Small intestine (tissue), 7 donors: ENCODE measurements at regions not wholly inside any gene's neighbourhood (a gene's known extent, or its start where the extent isn't known, plus 50 kb on each side); places are given as distances from the start of the nearest gene placed in this dataset.

Experiments
- DNase-seq, 2 donors: peaks; one replicate each; pipeline versions ENCODE4 v3.0.0 to v3.0.0-alpha.2; 2013
- FAIRE-seq: peaks from 2 replicates; lab custom pipeline; 2012; peaks lifted over from hg19 to GRCh38; lab: Jason Lieb, UNC
- H3K27ac ChIP-seq, 3 donors: one replicate each; pipeline ENCODE4 v1.5.1; 2013; ENCODE audit warnings: low read length in 2 of 3, mild to moderate bottlenecking in 2 of 3, control low read depth in 1 of 3, inconsistent platforms in 1 of 3, low read depth in 1 of 3, moderate library complexity in 1 of 3
- H3K27me3 ChIP-seq, 3 donors: one replicate each; pipeline ENCODE4 v1.6.1; 2013; ENCODE audit warnings: low read length in 3 of 3, inconsistent platforms in 1 of 3; ENCODE audit not compliant: control insufficient read depth in 3 of 3, insufficient read depth in 3 of 3
- H3K36me3 ChIP-seq, 3 donors: one replicate each; pipeline ENCODE4 v1.6.1; 2013; ENCODE audit warnings: low read length in 3 of 3, inconsistent platforms in 1 of 3, low read depth in 1 of 3, mild to moderate bottlenecking in 1 of 3, moderate library complexity in 1 of 3; ENCODE audit not compliant: control insufficient read depth in 3 of 3, insufficient read depth in 2 of 3
- H3K4me1 ChIP-seq, 3 donors: one replicate each; pipeline ENCODE4 v1.6.1; 2013; ENCODE audit warnings: low read length in 2 of 3, inconsistent platforms in 1 of 3, low read depth in 1 of 3, mild to moderate bottlenecking in 1 of 3, moderate library complexity in 1 of 3; ENCODE audit not compliant: control insufficient read depth in 3 of 3, insufficient read depth in 2 of 3
- H3K4me3 ChIP-seq, 3 donors: one replicate each; pipeline ENCODE4 v1.5.1; 2013; ENCODE audit warnings: low read length in 3 of 3, control low read depth in 1 of 3, inconsistent platforms in 1 of 3, low read depth in 1 of 3, mild to moderate bottlenecking in 1 of 3, moderate library complexity in 1 of 3
- H3K9me3 ChIP-seq, 2 donors: one replicate each; pipeline ENCODE4 v1.6.1; 2013; ENCODE audit warnings: low read depth in 1 of 2, low read length in 1 of 2; ENCODE audit not compliant: control insufficient read depth in 2 of 2, insufficient read depth in 1 of 2
- WGBS, 3 donors: extraction: QIAGEN DNeasy Blood & Tissue Kit; methylation state at CpG; one replicate each; pipeline ENCODE4 v1.1.7; 2013; 5-methylcytosine and 5-hydroxymethylcytosine counted together
- donor health status: healthy with polysubstance abuse.
- donor health status: control.
- donor health status: control.
- donor health status: Bipolar disorder and iron deficiency.
- donor health status: healthy.

DNA sequence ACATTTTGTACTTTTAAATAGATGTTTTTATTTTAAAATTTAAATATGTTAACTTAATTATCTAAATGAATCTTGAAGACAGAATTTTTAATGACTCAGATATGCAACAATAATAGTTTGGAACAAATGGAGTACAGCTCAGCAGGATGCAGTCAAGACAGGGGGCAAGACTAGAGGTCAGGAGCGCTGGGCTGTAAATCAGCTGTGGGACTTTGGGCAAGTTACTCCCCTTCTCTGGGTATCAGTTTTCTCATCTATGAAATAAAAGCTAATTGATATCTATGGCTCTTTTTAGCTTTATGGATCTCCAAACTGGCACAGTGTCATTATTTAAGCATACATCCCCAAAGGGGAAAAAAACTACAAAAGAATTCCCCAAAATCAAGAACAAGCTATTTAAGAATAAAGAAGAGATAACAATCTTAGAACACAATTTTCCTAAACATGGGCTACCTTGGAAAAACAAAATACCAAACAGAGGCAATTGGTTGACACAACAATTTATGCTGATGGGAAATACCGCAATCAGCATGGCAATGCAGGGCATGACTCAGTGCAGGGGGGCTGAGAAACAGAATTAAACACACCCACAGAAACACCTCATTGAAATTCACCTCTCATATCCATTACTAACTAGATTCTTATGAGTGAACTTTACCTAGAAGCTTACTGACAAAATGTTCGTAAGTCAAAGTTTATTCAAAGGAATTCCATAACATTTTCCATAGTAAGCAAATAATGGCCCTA is 188.2 kb downstream of the SIM1 start:
- FAIRE-seq (no peak), DNase-seq (no peak)
- Histone ChIP-seq H3K36me3 (no peaks in the 10 kb centered on the region), H3K27me3 (peaks cover 0 to 3% (median 0%) of the 10 kb centered on the region in 3 donors), H3K4me1 (no peaks in the 10 kb centered on the region), H3K4me3 (no peak overlapping the region), H3K9me3 (no peaks in the 10 kb centered on the region), H3K27ac (no peak overlapping the region)
- 87 to 91% (median 89%) methylated on average over 3 of the region's 3 CpGs for WGBS, 3 donors

DNA sequence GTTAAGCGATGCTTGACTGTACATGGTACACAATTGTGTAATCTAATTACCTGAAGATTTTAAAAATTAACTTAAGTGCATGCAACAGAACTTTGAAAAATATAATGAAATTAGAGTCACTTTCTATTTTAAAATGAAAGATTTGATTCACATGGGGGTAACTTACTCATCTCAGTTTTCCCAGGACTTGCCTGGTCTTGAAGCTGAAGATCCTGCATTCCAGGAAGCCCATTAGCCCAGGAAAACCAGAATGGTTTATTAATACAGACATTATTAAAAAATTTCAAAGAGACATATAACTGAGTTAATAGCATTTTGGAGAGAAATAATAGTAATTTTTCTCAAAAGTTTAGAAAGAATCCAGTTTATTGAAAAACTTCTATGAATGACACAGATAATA is 190.6 kb downstream of the SIM1 start:
- 89 to 91% (median 89%) methylated on average over 1 of the region's 1 CpG for WGBS, 3 donors
- H3K27ac ChIP-seq, result no peak overlapping the region

GRCh38 chr6:100271625-100272024 is 193.1 kb downstream of the SIM1 start:
- WGBS, 3 donors, result 65 to 88% (median 74%) methylated on average over 2 of the region's 2 CpGs
- no peaks in the 10 kb centered on the region for H3K9me3 ChIP-seq
- H3K4me3 ChIP-seq, result no peak overlapping the region
- H3K36me3 ChIP-seq, result no peaks in the 10 kb centered on the region
- H3K27me3 ChIP-seq, result peaks cover 0 to 1% (median 0%) of the 10 kb centered on the region in 3 donors
- DNase-seq, result no peak
- H3K4me1 ChIP-seq, result no peaks in the 10 kb centered on the region
- no peak overlapping the region for H3K27ac ChIP-seq
- FAIRE-seq, result no peak

More for the DNA sequence above, 190.6 kb downstream of the SIM1 start:
- Histone ChIP-seq H3K36me3 (no peaks in the 10 kb centered on the region), H3K9me3 (no peaks in the 10 kb centered on the region), H3K4me1 (no peaks in the 10 kb centered on the region), H3K27me3 (no peaks in the 10 kb centered on the region), H3K4me3 (no peak overlapping the region)
- FAIRE-seq, result no peak
- DNase-seq, result no peak

GRCh38 chr6:100271202-100271601 is 193.5 kb downstream of the SIM1 start:
- FAIRE-seq (no peak), DNase-seq (no peak)
- H3K4me3 ChIP-seq, result no peak overlapping the region
- H3K4me1 ChIP-seq, result no peaks in the 10 kb centered on the region
- H3K27me3 ChIP-seq, result peaks cover 0 to 3% (median 0%) of the 10 kb centered on the region in 3 donors
- WGBS, 3 donors, result 80 to 87% (median 83%) methylated on average over 5 of the region's 5 CpGs
- no peaks in the 10 kb centered on the region for H3K36me3 ChIP-seq
- no peak overlapping the region for H3K27ac ChIP-seq
- no peaks in the 10 kb centered on the region for H3K9me3 ChIP-seq

DNA sequence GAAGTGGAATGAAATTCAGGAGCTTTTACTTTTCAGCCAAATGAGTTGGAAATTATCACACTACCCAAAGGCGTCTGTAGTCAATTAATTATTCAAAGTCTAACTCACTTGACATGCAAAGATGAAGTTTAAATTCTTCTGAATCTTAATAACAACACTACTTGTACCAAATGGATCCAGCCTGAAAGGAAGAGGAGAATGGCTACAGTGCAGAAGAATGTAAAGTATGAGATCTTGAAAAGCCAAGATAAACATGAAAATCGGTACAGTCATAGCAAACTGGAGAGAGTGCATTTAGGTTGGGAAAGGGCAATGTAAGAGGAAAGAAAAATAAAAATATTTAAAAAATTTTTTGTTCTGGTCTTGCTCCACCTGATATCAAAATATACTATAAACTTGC is 195.5 kb downstream of the SIM1 start:
- Histone ChIP-seq H3K9me3 (no peaks in the 10 kb centered on the region), H3K27me3 (peaks cover 0 to 3% (median 0%) of the 10 kb centered on the region in 3 donors), H3K36me3 (no peaks in the 10 kb centered on the region), H3K4me3 (no peak overlapping the region), H3K27ac (no peak overlapping the region), H3K4me1 (no peaks in the 10 kb centered on the region)
- no peak for DNase-seq
- WGBS, 3 donors, result 58 to 72% (median 65%) methylated on average over 2 of the region's 2 CpGs
- FAIRE-seq, result no peak

GRCh38 chr6:100268326-100268725 is 196.4 kb downstream of the SIM1 start:
- 88 to 95% (median 93%) methylated on average over 4 of the region's 4 CpGs for WGBS, 3 donors
- no peak overlapping the region for H3K4me3 ChIP-seq
- FAIRE-seq (no peak), DNase-seq (no peak)
- no peaks in the 10 kb centered on the region for H3K9me3 ChIP-seq
- H3K36me3 ChIP-seq, result no peaks in the 10 kb centered on the region
- H3K4me1 ChIP-seq, result no peaks in the 10 kb centered on the region
- H3K27me3 ChIP-seq, result peaks cover 0 to 3% (median 0%) of the 10 kb centered on the region in 3 donors
- H3K27ac ChIP-seq, result no peak overlapping the region

DNA sequence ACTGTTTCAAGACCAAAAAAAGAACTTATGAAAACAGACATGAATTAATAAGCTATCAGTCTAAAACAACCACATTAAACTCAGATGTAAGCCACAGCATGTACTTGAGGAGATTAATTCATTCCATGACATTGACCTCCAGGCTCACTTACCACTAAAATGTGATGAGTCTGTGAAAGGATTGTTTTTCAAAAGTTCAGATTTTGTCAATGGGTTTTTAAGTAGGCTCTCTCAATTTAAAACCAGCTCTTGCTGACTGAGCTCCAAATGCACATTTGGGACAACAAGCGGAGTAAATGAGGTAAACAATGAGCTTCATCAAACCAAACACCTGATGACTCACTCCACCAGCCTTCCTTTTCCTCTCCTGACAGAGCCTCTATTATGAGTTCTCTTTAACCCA is 197.0 kb downstream of the SIM1 start:
- peaks cover 0 to 3% (median 0%) of the 10 kb centered on the region in 3 donors for H3K27me3 ChIP-seq
- no peak overlapping the region for H3K4me3 ChIP-seq
- no peak for DNase-seq
- no peaks in the 10 kb centered on the region for H3K9me3 ChIP-seq
- no peaks in the 10 kb centered on the region for H3K36me3 ChIP-seq
- FAIRE-seq, result no peak
- H3K4me1 ChIP-seq, result no peaks in the 10 kb centered on the region
- H3K27ac ChIP-seq, result no peak overlapping the region
- WGBS, 3 donors, result 87 to 100% (median 88%) methylated on average over 1 of the region's 1 CpG

DNA sequence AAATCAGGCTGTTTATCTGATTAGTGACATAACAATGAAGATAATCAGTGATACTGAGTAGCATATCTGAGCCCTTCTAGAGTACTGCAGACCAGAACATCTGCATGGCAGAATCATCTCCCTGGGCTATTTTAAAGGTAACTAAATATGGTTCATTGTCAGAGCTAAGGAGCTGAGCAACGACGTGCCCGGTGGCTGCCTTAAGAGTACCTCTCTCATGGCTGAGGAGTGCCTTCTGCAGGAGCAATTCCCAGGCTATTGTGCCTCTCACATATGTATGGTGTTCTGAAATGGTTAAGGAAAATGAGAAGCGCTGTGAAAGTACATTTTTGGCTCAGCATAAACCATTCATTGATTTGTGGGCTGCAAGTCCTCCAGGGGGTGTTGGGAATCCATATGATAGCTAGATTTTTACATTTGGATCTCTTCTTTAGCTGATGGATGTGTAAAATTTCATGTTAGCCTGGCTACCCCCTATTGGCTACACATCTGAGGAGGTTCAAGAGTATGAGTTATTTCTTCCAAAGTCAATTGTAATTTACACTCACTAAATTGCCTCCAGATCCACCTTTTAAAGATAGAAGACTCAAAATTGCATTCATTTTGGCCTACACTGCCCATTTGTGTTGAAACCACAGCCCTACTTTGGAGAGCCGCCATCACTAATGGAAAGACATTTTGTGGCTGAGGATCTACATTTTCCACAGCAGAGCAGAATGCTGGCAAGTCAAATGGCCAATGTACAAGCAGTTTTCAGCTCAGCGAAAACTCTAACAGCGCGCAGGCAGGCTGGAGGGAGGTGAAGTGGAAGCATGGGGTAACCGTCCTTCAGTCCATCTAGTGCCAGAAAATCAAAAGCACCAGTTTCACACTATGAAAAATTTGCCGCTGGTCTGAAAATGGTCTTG is 198.0 kb downstream of the SIM1 start:
- no peak for FAIRE-seq
- Histone ChIP-seq H3K27ac (no peak overlapping the region), H3K4me1 (no peaks in the 10 kb centered on the region), H3K27me3 (peaks cover 0 to 3% (median 0%) of the 10 kb centered on the region in 3 donors), H3K36me3 (no peaks in the 10 kb centered on the region), H3K4me3 (no peak overlapping the region), H3K9me3 (no peaks in the 10 kb centered on the region)
- 85 to 87% (median 87%) methylated on average over 10 of the region's 10 CpGs for WGBS, 3 donors
- no peak for DNase-seq
